Natural killer cell treated with Interleukin-12 subunit alpha and Interleukin-12 subunit beta and Interleukin-15 and Interleukin-18, amount 100 ng/mL, for 72 hours (primary cell): ENCODE measurements at regions not wholly inside any gene's neighbourhood (a gene's known extent, or its start where the extent isn't known, plus 50 kb on each side); places are given as distances from the start of the nearest gene placed in this dataset.

Source experiments
- ATAC-seq, 2 donors: fragments of 150-1000 bp; cut with Tn5 transposase in 1 of 2; sonication (Bioruptor Pico), chemical (Tn5 transposase) in 1 of 2; 2 replicates each; pipeline ENCODE4 v1.10.0; 2021
- DNase-seq: peaks from one replicate; pipeline ENCODE4 v3.0.0; 2022; ENCODE audit warnings: low spot score
- H3K27ac Mint-ChIP-seq, 2 donors: 1 replicate in 1 of 2; 2 replicates in 1 of 2; pipeline ENCODE4 v1.8.0; 2022; ENCODE audit warnings: mixed read lengths in 2 of 2, mild to moderate bottlenecking in 1 of 2, moderate library complexity in 1 of 2
- H3K27me3 Mint-ChIP-seq, 2 donors: 1 replicate in 1 of 2; 2 replicates in 1 of 2; pipeline ENCODE4 v1.8.0; 2022; ENCODE audit warnings: mixed read lengths in 2 of 2
- H3K36me3 Mint-ChIP-seq: one replicate; pipeline ENCODE4 v1.8.0; 2022; ENCODE audit warnings: mixed read lengths
- H3K4me1 Mint-ChIP-seq, 2 donors: 1 replicate in 1 of 2; 2 replicates in 1 of 2; pipeline ENCODE4 v1.8.0; 2022; ENCODE audit warnings: low read depth in 2 of 2, mixed read lengths in 2 of 2, mild to moderate bottlenecking in 1 of 2
- H3K4me3 Mint-ChIP-seq: one replicate; pipeline ENCODE4 v1.8.0; 2022; ENCODE audit warnings: mixed read lengths
- H3K9me3 Mint-ChIP-seq: 2 replicates; pipeline ENCODE4 v1.8.0; 2022; ENCODE audit warnings: mixed read lengths

GRCh38 chr18:42392926-42393325 is 437.9 kb downstream of the PIK3C3 start:
- no peak for DNase-seq
- Mint-ChIP-seq H3K9me3 (peaks cover 11% of the 10 kb centered on the region), H3K4me1 (no peaks in the 10 kb centered on the region), H3K4me3 (no peak overlapping the region), H3K27me3 (no peaks in the 10 kb centered on the region), H3K27ac (no peak overlapping the region), H3K36me3 (peaks cover 5% of the 10 kb centered on the region)
- ATAC-seq, result no peak

- ATAC-seq (no peak), DNase-seq (no peak)
- Mint-ChIP-seq H3K27ac (no peak overlapping the region), H3K9me3 (peaks cover 12% of the 10 kb centered on the region), H3K4me1 (no peaks in the 10 kb centered on the region), H3K27me3 (no peaks in the 10 kb centered on the region), H3K36me3 (no peaks in the 10 kb centered on the region), H3K4me3 (no peak overlapping the region)
These were observed 439.2 kb downstream of the PIK3C3 start for GRCh38 chr18:42394238-42394637.

GRCh38 chr18:42401131-42401673 is 446.2 kb downstream of the PIK3C3 start:
- no peak overlapping the region for H3K4me3 Mint-ChIP-seq
- peaks cover 18% of the 10 kb centered on the region for H3K9me3 Mint-ChIP-seq
- ATAC-seq (no peak), DNase-seq (no peak)
- no peaks in the 10 kb centered on the region for H3K4me1 Mint-ChIP-seq
- H3K36me3 Mint-ChIP-seq, result no peaks in the 10 kb centered on the region
- H3K27me3 Mint-ChIP-seq, result no peaks in the 10 kb centered on the region
- H3K27ac Mint-ChIP-seq, result no peak overlapping the region

GRCh38 chr18:42404151-42404550 is 449.1 kb downstream of the PIK3C3 start:
- Mint-ChIP-seq H3K27ac (no peak overlapping the region), H3K4me1 (no peaks in the 10 kb centered on the region), H3K36me3 (no peaks in the 10 kb centered on the region), H3K4me3 (no peak overlapping the region), H3K9me3 (peaks cover 13% of the 10 kb centered on the region), H3K27me3 (no peaks in the 10 kb centered on the region)
- DNase-seq, result no peak
- ATAC-seq, result no peak

GRCh38 chr18:42409005-42409404 is 454.0 kb downstream of the PIK3C3 start:
- Mint-ChIP-seq H3K36me3 (no peaks in the 10 kb centered on the region), H3K9me3 (peaks cover 20% of the 10 kb centered on the region), H3K4me1 (no peaks in the 10 kb centered on the region), H3K4me3 (no peak overlapping the region), H3K27me3 (no peaks in the 10 kb centered on the region), H3K27ac (no peak overlapping the region)
- ATAC-seq (no peak), DNase-seq (no peak)

GRCh38 chr18:42412281-42412680 is 457.2 kb downstream of the PIK3C3 start:
- no peak for ATAC-seq
- H3K27me3 Mint-ChIP-seq, result no peaks in the 10 kb centered on the region
- DNase-seq, result no peak
- no peak overlapping the region for H3K4me3 Mint-ChIP-seq
- H3K4me1 Mint-ChIP-seq, result no peaks in the 10 kb centered on the region
- H3K27ac Mint-ChIP-seq, result no peak overlapping the region
- no peaks in the 10 kb centered on the region for H3K36me3 Mint-ChIP-seq
- H3K9me3 Mint-ChIP-seq, result peaks cover 20% of the 10 kb centered on the region

DNA sequence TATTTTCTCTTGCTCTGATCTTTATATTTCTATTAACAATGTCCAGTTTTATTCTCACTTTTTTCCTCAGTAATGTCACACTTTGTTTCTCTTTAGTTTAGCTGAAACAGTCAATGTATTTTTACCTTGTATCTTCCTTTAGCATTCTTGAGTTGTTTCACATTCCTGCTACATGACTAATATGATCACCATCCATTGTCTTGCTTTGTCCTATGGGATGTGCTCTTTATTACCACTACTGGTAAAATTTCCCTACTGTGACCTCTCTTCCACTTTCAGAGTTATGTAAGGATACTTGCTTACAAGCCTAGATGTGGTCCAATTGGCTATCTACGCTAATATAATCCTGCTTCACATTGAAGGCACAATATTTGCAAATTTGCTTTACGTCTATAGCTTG is 457.9 kb downstream of the PIK3C3 start:
- Mint-ChIP-seq H3K27me3 (no peaks in the 10 kb centered on the region), H3K4me3 (no peak overlapping the region), H3K36me3 (no peaks in the 10 kb centered on the region), H3K9me3 (peaks cover 17% of the 10 kb centered on the region), H3K4me1 (no peaks in the 10 kb centered on the region), H3K27ac (no peak overlapping the region)
- ATAC-seq (no peak), DNase-seq (no peak)

DNA sequence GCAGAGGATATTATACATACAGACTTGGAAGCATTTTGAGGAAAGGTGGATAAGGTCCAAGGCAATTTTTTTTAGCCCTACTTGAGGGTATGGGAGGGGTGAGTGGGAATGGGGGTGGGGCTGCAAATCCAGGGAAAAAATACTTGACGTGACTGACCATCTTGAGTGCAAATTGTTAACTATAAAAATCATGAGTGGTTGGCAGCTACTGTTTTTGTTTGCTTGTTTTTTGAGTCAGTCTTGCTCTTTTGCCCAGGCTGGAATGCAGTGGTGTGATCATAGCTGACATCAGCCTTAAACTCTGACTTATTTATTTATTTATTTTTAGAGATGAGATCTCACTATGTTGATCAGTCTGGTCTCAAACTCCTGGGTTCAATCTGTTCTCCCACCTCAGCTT is 458.8 kb downstream of the PIK3C3 start:
- ATAC-seq, result no peak
- peaks cover 17% of the 10 kb centered on the region for H3K9me3 Mint-ChIP-seq
- H3K36me3 Mint-ChIP-seq, result no peaks in the 10 kb centered on the region
- H3K27ac Mint-ChIP-seq, result no peak overlapping the region
- no peaks in the 10 kb centered on the region for H3K27me3 Mint-ChIP-seq
- no peak for DNase-seq
- no peak overlapping the region for H3K4me3 Mint-ChIP-seq
- H3K4me1 Mint-ChIP-seq, result no peaks in the 10 kb centered on the region

DNA sequence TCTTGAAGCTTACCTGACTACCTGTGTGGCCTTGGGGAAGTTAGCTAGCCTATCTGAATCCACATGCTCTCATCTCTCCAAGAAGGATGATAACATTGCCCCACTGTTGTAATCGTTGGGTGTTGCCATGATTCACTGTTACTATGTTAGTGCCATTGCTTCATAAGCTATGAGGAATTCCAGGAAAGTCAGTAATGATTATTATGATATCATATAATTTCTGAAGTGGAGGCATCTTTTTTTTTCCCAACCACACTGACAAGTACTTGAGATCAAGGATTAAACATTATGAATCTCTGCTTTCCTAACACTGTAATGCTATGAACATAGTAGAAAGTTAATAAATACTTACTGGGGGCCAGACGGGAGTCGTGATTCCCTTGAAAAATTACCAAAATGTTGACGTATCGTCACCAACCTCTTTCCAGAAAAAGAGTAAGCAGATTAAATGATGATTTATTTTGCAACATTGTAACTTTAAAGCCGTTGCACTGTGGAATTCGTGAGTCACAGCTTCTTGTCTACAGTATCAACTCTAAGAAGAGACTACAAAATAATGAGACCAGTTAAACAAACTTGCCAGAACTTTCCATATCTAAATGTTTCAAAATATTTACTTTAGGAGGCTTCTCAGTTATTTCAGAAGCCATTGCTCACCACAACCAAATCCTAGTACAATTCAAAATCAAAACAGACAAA is 459.9 kb downstream of the PIK3C3 start:
- no peak overlapping the region for H3K27ac Mint-ChIP-seq
- H3K27me3 Mint-ChIP-seq, result no peaks in the 10 kb centered on the region
- DNase-seq (no peak), ATAC-seq (no peak)
- H3K4me3 Mint-ChIP-seq, result no peak overlapping the region
- no peaks in the 10 kb centered on the region for H3K4me1 Mint-ChIP-seq
- peaks cover 17% of the 10 kb centered on the region for H3K9me3 Mint-ChIP-seq
- no peaks in the 10 kb centered on the region for H3K36me3 Mint-ChIP-seq

DNA sequence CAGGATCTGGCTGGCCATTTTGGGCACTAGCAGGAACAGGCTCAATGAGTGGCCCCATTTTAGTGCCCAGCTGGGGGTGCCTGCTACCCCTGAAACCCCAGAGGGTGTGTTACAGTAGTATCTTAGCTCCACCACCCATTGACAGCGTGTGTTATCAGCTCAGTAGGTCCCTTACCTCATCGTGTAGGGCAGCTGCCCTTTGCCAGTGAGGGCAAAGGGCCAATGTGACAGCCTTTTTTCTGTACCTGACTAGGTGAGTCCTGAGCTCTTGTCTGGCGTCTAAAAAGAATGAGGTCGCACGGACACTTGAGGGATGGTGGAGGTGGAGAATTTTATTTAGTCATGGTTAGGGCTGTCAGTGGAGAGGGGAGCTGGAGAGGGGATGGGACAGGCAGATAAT is 462.2 kb downstream of the PIK3C3 start:
- peaks cover 14% of the 10 kb centered on the region for H3K9me3 Mint-ChIP-seq
- H3K4me1 Mint-ChIP-seq, result no peaks in the 10 kb centered on the region
- no peak overlapping the region for H3K27ac Mint-ChIP-seq
- no peaks in the 10 kb centered on the region for H3K36me3 Mint-ChIP-seq
- DNase-seq (no peak), ATAC-seq (no peak)
- no peak overlapping the region for H3K4me3 Mint-ChIP-seq
- H3K27me3 Mint-ChIP-seq, result no peaks in the 10 kb centered on the region

- H3K4me1 Mint-ChIP-seq, result no peaks in the 10 kb centered on the region
- ATAC-seq (no peak), DNase-seq (no peak)
- H3K4me3 Mint-ChIP-seq, result no peak overlapping the region
- no peaks in the 10 kb centered on the region for H3K27me3 Mint-ChIP-seq
- no peaks in the 10 kb centered on the region for H3K36me3 Mint-ChIP-seq
- no peak overlapping the region for H3K27ac Mint-ChIP-seq
- peaks cover 7% of the 10 kb centered on the region for H3K9me3 Mint-ChIP-seq
These were observed 463.1 kb downstream of the PIK3C3 start for GRCh38 chr18:42418121-42418520.

GRCh38 chr18:42425025-42425424 is 470.0 kb downstream of the PIK3C3 start:
- Mint-ChIP-seq H3K4me1 (no peaks in the 10 kb centered on the region), H3K4me3 (no peak overlapping the region), H3K27me3 (no peaks in the 10 kb centered on the region), H3K27ac (no peak overlapping the region), H3K9me3 (peaks cover 13% of the 10 kb centered on the region), H3K36me3 (peaks cover 5% of the 10 kb centered on the region)
- DNase-seq (no peak), ATAC-seq (no peak)

- H3K4me1 Mint-ChIP-seq, result no peaks in the 10 kb centered on the region
- H3K27ac Mint-ChIP-seq, result no peak overlapping the region
- DNase-seq, result no peak
- ATAC-seq, result no peak
- peaks cover 5% of the 10 kb centered on the region for H3K36me3 Mint-ChIP-seq
- no peak overlapping the region for H3K4me3 Mint-ChIP-seq
- H3K9me3 Mint-ChIP-seq, result peaks cover 13% of the 10 kb centered on the region
- no peaks in the 10 kb centered on the region for H3K27me3 Mint-ChIP-seq
These were observed 471.5 kb downstream of the PIK3C3 start for GRCh38 chr18:42426496-42427015.

GRCh38 chr18:42429196-42429595 is 474.2 kb downstream of the PIK3C3 start:
- Mint-ChIP-seq H3K36me3 (peaks cover 5% of the 10 kb centered on the region), H3K9me3 (peaks cover 19% of the 10 kb centered on the region)
- ATAC-seq, result no peak

More at GRCh38 chr18:42429196-42429595, 474.2 kb downstream of the PIK3C3 start:
- Mint-ChIP-seq H3K27ac (no peak overlapping the region), H3K4me1 (no peaks in the 10 kb centered on the region), H3K4me3 (no peak overlapping the region), H3K27me3 (no peaks in the 10 kb centered on the region)
- DNase-seq, result no peak
